ENCODE measurements at regions not wholly inside any gene's neighbourhood (a gene's known extent, or its start where the extent isn't known, plus 50 kb on each side); places are given as distances from the start of the nearest gene placed in this dataset.
"Not testable (repeated sequence)": the region's sequence is repeated elsewhere in the genome, so short reads cannot be mapped to it uniquely, and the experiment has no call there.

DNA sequence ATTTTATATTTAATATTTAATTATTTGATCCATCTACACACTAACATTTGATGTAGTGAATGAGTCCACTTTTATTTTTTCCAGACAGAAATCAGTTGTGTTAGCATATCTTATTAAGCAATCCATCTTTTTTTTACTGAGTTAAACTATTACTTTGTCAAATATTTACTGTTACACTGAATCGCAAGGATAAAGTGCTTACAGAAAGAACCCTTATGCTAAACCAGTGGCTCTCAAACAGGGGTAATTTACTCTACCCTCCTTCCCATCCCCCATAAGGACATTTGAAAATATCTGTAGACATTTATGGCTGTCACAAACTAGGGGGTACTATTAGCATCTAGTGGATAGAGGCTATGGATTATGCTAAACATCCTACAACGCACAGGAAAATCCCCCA is 508.2 kb downstream of the C12orf50 start:
- DNase-seq: no peak

DNA sequence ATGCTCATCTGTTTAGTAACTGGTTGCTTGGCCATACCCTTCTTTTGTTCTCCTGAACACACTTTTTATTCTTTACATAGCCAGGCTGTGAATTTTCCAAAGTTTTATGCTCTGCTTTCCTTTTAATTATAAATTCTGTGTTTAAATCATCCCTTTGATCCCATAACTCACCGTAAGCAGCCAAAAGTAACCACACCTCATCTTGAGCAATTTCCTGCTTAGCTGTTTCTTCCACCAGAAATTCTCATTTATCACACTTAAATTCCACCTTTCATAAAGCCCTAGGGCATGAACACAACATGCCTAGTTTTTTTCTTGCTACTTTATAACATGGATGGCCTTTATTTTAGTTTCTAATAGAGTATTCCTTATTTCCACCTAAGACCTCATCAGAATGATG is 510.7 kb downstream of the C12orf50 start:
- no peak for DNase-seq

DNA sequence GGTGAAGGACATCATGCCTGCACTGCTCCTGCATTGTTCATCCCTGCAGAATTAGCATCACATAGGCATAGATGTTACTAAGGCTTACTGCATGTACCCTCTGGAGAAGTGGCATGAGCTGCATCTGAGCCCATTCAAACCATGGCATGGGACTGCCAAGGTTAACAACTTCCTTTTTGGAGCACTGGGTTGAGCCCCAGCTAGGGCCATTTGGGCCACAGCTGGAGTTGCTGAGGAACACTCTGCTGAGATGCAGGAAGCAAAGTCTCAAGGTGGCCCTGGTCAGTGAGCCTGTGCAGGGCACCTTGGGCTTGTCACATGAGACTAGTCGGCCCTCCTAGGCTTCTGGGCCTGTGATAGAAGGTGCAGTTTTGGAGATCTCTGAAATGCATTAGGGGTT is 511.2 kb downstream of the C12orf50 start:
- DNase-seq: no peak

DNA sequence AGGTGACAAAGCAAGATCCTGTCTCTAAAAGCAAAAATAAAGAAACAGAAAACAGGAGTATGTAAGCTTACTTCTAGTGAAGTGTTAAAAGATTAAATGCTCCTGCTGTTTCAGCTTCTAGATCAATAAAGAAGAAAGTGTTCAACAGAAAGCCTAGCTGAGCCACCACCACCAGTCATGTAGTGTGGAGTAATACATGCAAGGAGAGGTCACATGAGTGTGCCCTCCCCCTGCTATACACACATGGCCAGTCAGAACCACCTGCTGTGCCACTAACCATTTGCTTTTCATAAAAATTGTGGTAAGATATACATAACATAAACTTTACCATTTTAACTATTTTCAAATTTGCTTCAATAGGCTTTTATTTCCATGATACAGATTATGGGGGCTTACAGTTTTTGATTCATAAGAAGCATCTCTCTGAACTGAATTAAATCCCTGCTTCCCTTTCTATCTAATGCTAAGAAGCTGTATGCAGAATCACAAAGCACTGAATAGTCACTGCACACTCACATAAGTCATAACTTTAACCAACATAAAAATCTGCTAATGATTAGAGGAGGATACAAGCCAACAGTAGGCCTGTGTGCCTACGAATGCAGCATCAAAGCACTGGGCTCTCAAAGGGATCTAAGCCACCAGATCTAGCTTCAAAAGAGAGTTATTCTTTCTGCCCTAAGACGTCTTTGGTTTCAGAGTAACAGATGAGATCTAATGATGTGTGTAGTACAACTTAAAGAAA is 515.5 kb downstream of the C12orf50 start:
- DNase-seq: no peak

DNA sequence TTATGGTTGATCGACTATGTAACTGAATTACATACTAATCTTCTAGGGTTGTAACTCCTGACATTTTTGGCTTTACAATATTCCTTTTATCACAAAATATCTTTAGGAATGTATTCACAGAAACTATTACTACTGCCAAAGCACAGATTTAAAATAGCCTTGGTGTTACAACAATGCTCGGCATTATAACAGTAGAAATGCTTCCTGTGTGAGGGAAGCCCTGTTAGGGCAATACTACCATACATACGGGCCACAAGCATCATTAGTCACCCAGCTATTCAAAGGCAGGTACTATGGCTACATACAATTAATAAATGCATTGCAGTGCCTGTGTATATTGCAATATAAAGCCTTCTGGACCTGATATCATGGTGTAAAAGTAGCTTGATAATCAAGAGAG is 517.8 kb downstream of the C12orf50 start:
- no peak for DNase-seq

DNA sequence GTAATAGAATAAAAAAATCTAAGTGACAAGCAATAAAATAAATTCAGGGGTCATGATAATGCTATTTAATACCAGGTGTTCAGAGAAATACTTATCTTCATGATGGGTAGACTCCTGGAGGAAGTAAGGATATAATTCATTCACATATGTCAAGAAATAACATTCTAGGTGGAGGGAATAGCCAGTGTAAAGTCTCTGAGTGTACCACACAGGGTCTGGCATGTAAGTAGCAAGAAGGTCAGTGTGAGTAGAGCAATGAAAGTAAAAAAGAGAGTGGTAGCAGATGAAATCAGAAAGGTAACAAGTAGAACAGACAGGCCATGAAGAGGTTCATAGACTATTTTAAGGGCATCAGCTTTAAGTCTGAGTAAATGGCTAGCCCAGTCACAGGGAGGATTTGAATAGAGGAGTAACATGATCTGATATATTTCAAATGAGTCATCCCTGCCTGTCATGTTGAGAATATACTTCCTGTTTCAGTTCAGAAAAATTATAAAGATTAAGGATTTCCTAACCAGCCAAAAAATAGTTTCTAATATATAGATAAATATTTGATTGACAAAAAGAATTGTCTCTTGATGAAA is 519.9 kb downstream of the C12orf50 start:
- DNase-seq: peak in 1 of 2 experiments; percentile 41

DNA sequence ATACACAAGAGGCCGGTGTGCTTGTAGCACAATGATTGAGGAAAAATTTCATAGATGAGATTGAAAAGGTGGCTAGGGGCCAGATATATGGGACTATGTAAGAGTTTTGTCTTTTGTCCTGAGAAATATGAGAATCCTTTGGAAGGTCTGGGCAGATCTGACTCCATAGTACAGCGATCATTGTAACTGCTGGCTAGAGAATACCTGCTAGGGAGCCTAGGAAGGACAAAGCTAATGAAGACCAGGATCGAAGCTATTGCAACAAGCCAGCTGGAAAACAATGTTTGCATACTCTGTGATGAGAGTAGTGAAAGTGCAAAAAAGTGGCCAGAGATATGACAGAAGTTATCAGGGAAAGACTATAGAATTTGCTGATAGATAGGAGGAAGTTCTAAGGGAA is 537.6 kb downstream of the C12orf50 start:
- no peak for DNase-seq

DNA sequence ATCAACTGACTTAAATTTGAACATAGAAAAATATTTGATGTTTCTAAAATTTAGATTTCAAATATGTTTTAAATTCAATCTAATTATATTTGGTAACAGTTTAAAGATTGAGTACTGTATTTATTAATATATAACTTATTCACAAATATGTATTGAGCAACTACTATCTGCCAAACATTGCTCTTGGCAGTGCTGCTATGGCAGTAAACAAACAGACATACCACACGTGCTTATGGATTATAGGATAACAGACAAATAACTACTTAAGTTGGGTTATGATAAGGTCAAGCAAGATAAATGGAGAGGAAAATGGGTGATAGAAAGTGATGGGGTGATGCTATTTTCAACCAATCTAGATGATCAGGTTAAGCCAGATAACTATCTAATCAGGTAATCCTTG is 538.1 kb downstream of the C12orf50 start:
- DNase-seq: no peak

DNA sequence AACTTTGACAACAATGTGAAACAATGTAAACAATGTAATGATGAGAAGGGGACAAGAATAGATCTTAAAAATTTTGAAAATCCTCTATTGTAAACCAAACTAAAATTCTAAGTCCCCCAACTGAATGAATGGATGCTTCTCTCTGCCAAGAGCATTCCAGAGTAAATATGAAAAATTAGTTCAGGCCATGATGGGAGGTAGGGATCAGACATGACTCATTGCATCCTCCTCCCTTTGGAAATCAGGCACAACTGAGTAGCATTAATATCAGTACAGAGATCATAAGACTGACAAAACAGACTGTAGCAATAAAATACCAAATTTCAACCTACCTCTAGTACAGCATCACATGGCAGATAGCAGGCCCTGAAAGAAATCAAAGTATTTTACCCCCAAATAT is 559.9 kb downstream of the C12orf50 start:
- peak; percentile 51 to 54 for DNase-seq

DNA sequence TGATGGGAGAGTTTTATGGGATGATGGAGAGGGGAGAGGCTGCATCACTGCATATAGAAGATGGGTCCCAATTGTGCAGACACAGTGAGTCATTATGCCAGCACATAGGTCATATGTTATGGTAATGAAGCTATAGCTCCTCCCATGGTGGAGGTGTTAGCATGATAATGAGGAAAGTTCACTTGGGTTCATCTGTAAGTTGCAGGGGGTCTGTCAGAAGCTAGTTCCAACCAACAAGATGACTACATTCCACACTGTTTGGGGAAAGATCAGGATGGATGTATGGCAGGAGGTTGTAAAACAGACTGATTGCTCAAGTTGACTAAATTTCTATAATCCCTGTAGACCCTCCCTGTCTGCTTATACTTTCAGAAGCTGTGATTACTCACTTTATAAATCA is 561.3 kb downstream of the C12orf50 start:
- DNase-seq: no peak

DNA sequence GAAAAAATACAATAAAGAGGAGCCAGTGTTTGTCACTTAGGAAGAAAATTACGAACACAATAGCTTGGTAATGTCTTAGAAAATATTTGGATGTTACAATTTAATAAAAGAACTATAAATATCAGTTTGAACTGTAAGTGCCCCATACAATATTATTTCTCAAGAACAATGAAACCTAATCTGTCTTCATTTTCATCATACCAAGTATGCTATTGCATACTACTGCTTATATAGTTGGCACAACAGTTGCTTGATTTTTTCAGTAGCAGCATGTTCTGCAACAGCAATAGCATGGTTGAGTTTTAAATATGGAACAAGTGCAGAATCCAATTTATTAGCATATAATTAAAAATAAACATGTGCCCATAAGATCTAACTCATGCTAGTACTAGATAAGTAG is 564.6 kb downstream of the C12orf50 start:
- DNase-seq: no peak

DNA sequence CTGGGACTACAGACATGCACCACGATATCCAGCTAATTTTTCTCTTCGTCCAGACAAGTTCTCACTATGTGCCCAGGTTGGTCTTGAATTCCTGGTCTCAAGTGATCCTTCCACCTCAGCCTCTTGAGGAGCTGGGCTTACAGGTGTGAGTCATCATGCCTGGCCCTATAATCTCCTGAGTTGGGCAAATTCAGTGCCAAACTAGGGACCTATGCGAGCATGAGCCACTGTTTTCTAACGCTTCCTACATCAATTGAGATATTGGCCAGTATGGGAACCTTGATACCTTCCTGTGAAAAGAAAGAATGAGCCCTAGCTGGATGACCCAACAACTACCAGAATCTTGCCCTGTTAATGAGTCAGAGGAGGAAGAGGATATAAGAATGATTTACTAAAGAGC is 585.2 kb downstream of the C12orf50 start:
- DNase-seq: no peak

DNA sequence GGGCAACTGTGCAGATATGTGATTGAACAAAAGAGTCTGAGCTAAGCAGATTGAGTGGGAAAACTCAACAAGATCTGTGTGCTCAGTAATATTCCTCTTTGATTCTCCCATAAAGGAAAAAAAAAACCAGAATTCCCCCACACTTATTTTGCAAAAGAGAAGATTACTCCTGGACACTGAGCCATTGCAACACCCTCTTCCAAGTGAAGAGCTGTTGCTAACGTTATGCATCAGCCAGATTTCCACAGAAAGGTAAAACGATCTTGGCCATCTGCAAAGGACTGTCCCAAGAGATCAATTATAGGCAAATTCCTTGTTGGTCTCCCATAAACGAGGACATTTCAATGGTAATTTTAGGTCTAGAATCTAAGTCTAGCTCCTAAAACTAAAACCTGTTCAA is 587.7 kb downstream of the C12orf50 start:
- no peak for DNase-seq

DNA sequence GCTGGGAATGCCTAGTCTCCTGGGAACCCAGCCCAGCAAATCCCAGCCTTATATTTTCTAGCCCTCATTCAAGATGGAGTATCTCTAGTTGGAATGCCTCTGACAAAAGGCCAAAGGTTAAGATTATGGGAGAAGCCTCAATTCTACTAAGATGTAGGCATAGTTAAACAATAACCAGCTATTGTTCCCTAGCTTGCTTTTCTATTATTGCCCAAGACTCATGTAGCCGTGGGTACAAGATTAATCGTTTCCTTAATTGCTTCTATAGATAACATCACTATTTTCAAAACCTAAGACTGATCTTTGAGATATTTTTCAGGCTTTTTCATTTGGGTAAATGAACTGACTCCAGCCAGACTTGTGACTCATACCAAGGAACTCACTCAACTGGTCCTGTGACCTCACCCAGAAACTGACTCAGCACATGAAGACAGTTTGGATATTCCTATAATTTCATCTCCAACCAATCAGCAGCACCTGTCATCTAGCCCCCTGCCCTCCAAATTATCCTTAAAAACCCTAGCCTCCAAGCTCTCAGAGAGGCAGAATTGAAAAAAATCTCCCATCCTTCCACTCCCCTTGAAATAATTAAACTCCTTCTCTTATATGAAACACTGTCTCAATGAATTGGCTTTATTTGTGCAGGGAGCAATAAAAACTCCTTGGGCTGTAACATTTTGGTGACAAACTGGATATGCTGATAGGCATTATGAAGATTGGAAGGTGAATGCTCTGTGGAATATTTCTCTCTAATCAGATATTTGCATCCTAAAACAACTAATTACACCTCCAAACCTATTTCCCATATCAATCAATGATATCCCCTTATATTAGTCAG is 589.0 kb downstream of the C12orf50 start:
- DNase-seq: no peak

DNA sequence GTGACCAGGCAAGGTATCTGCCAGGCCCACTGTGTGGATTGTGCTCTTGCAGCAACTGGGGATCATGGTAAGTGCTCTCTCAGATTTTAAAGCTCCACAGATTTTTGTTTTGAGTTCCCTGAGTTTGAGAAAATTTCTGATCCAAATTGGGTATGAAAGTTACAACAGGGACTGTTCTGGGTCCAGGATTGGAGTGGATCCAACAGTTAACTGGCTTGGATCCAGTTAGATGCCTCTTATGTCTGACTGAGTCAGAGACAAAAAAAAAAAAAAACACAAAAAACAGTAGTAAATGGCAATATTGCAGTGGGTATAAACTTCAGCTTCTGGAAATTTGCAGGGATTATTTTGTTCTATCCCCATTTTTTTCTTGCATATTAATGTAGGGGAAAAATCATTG is 598.8 kb downstream of the C12orf50 start:
- DNase-seq: no peak

DNA sequence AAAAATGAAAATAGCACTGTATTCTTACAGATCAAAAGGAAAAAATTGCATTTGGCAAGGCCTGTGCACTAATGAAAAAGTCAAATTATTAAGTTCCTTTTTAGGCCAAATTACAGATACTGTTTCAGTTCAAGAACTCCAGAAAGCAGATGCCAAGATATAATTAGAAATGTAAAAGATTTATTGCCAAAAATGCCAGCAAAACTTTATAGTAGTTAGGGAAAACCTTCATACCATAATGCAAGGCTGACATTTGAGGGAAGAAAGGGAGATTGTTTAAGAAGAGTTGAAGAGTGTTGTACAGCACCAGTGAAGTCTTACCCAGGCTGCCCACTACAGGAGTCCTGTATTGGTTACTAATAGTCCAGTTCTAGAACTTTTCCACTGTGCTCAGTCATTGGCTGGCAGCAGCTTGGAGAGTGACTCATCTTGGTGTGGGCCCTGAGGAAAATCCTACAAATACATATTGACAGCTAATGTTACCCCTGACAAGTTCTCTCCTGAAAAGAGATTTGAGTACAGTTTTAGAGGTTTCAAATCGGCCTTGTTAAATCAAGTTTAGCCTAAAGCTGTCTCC is 600.4 kb downstream of the C12orf50 start:
- DNase-seq: no peak

DNA sequence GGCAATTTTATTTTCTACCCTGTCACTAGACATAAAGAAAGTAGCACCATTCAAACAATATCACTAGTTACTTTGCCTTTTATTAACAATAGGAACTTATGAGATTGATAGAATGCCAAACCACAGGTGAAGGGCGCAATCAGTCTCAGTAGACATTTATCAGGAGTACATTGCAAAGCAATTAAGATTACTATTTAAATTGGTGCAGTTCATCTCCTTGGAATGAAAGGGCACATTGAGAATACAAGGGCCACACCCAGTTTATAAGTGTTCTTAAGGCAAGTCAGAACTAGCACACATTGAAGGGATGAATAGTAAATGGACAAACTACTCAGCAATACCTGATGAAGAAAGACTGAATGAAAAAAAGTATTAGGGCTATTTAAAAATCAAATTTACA is 601.4 kb downstream of the C12orf50 start:
- DNase-seq: no peak

DNA sequence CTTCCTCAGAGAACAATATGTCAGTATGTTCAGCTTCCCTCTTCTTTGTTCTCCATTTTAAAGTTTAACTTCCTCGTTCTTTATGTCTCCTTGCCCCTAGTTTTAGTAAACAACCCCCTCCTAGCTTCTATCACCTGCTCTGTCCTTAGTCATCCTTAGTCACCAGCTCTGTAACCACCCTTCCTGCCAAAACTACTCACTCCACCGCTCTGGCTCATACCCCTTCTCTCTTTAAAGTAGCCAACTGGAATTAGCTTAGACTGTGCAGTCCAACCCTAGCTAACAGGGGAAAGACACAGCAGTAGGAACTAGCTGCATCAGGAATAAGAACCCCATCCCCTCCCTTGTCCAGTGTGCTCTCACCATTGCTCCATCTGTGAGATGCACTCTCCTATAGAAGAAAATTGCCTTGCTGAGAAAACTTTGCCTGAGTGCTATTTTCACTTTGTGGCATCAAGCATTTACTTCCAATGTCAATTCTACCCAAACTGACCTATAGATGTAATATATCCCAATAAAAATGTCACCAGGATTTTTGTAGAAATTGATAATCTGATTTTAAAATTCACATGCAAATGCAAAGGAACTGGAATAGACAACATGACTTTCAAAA is 603.2 kb downstream of the C12orf50 start:
- DNase-seq: no peak

DNA sequence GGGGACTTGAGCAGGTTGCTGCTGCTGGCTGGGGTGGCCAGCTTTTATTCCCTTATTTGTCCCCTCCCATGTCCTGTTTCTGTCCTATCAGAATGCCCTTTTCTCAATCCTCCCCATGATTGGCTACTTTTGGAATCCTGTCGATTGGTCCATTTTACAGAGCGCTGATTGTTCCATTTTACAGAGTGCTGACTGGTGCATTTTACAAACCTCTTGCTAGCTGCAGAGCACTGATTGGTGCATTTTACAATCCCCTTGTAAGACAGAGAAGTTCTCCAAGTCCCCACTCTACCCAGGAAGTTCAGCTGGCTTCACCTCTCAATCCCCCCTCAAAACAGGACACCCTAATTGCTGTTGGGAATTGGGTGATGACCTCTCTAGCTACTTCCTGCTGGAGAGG is 608.0 kb downstream of the C12orf50 start:
- DNase-seq: not testable (repeated sequence)

DNA sequence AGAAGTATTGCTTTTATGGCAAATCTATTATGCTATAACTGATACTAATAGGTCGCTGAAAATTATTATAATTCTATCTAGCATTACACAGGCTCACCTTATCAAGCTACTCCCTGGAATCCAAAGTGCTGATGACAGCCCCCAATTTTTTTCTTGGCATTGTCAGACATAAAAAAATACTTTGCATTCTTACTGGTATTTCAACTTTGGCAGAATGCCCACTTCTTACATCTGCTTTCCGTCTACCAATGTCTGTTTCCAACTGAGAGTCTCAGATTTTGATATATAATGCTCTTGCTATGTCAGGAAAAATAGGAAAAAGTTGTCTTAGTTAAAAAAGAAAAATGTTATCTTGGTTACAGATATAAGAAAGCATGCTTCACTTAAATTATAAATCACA is 615.4 kb downstream of the C12orf50 start:
- no peak for DNase-seq

DNA sequence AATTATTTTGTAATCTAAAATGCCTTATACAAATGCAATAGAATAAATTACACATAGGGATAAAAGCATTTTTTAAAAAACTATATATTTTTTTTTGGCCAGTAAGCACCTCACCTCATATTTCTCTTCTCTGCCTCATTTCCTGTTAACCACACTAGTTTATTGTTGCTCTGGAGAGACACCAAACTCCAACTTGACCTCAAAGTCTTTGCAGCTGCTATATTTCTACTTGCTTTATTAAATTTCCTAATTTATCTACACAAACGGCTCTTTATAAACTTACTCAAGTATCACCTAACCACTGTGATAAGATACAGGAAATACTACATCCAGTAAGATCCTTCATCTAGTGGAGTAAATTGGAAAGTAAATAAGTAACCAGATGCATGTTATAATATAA is 622.3 kb downstream of the C12orf50 start:
- no peak for DNase-seq

DNA sequence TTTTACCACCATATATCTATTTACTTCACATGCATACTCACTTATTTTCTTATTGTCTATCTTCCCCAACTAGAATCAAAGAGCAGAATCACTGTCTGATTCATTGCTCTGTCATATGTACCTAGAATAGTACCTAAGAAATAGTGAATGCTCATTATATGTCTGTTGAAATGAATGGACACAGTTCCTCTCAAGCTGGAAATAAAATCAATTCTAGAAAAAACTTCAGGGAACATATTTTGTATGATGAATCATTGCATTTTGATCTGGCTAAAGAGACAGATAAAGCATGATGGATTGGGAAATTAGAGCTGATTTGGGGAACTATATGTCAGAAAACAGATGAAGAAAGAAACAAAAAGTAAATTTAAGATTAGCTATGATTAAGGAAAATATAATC is 623.3 kb downstream of the C12orf50 start:
- DNase-seq: no peak

DNA sequence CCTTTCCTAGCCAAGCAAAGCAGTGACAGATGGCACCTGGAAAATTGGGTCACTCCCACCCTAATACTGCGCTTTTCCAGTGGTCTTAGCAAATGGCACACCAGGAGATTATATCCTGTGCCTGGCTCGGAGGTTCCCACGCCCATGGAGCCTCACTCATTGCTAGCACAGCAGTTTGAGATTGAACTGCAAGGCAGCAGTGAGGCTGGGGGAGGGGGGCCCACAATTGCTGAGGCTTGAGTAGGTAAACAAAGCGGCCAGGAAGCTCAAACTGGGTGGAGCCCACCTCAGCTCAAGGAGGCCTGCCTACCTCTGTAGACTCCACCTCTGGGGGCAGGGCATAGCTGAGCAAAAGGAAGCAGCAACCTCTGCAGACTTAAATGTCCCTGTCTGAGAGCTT is 635.0 kb downstream of the C12orf50 start:
- DNase-seq: not testable (repeated sequence)
